CD14-positive monocyte (primary cell): ENCODE measurements at regions not wholly inside any gene's neighbourhood (a gene's known extent, or its start where the extent isn't known, plus 50 kb on each side); places are given as distances from the start of the nearest gene placed in this dataset.
A peak's percentile ranks its signal among the peaks of the same experiment; 100 is the strongest.

Experiments
- DNase-seq, 3 donors: peaks; one replicate each; pipeline ENCODE4 v3.0.0-alpha.2; 2011 to 2022
- H2AFZ ChIP-seq: 2 replicates; pipeline ENCODE4 v1.6.0; 2012; ENCODE audit warnings: mild to moderate bottlenecking, low read depth, low read length, inconsistent platforms; ENCODE audit not compliant: insufficient read depth, poor library complexity, severe bottlenecking
- H3K27ac ChIP-seq, 2 donors: 1 replicate in 1 of 2; 2 replicates in 1 of 2; pipeline ENCODE4 v1.5.1; 2012 to 2013; ENCODE audit warnings: low read length in 2 of 2, control low read depth in 1 of 2, inconsistent platforms in 1 of 2, low read depth in 1 of 2, mild to moderate bottlenecking in 1 of 2
- H3K27me3 ChIP-seq, 2 donors: one replicate each; pipeline versions ENCODE4 v1.6.0 to v1.6.1; 2011 to 2013; ENCODE audit warnings: low read length in 2 of 2; ENCODE audit not compliant: control insufficient read depth in 2 of 2, insufficient read depth in 2 of 2
- H3K36me3 ChIP-seq, 2 donors: replicated peaks in 1 of 2; 1 replicate in 1 of 2; 2 replicates in 1 of 2; pipeline versions ENCODE4 v1.5.1 to v1.6.1; 2012 to 2013; ENCODE audit warnings: low read length in 2 of 2, control low read depth in 1 of 2, inconsistent platforms in 1 of 2, mild to moderate bottlenecking in 1 of 2; ENCODE audit not compliant: insufficient read depth in 2 of 2, control insufficient read depth in 1 of 2
- H3K4me1 ChIP-seq, 2 donors: 1 replicate in 1 of 2; 2 replicates in 1 of 2; pipeline versions ENCODE4 v1.5.1 to v1.6.1; 2012 to 2013; ENCODE audit warnings: low read length in 2 of 2, control low read depth in 1 of 2, inconsistent platforms in 1 of 2, mild to moderate bottlenecking in 1 of 2, moderate library complexity in 1 of 2; ENCODE audit not compliant: insufficient read depth in 2 of 2, control insufficient read depth in 1 of 2
- H3K4me2 ChIP-seq: replicated peaks from 2 replicates; pipeline ENCODE3; 2012; ENCODE audit warnings: low read length, moderate library complexity, mild to moderate bottlenecking; ENCODE audit not compliant: poor library complexity, severe bottlenecking; ENCODE audit errors: extremely low read depth
- H3K4me3 ChIP-seq, 3 experiments: fragments of 200-600 bp in 1 of 3; sonication (generic) in 1 of 3; replicated peaks in 1 of 3; 1 replicate in 2 of 3; 2 replicates in 1 of 3; pipeline ENCODE4 v1.5.1; 2011 to 2013; ENCODE audit warnings: low read length in 3 of 3, mild to moderate bottlenecking in 3 of 3, control low read depth in 2 of 3, low read depth in 2 of 3, inconsistent platforms in 1 of 3, moderate library complexity in 1 of 3
- H3K79me2 ChIP-seq: 2 replicates; pipeline ENCODE4 v1.6.0; 2012; ENCODE audit warnings: mild to moderate bottlenecking, control low read depth, inconsistent platforms, low read length, moderate library complexity; ENCODE audit not compliant: insufficient read depth
- H3K9ac ChIP-seq: 2 replicates; pipeline ENCODE4 v1.6.0; 2017; ENCODE audit warnings: low read length, mild to moderate bottlenecking; ENCODE audit not compliant: insufficient read depth, poor library complexity, severe bottlenecking
- H3K9me3 ChIP-seq, 2 donors: replicated peaks in 1 of 2; 1 replicate in 1 of 2; 2 replicates in 1 of 2; pipeline versions ENCODE4 v1.5.1 to v1.6.1; 2012 to 2013; ENCODE audit warnings: low read length in 2 of 2, control low read depth in 1 of 2; ENCODE audit not compliant: control insufficient read depth in 1 of 2, insufficient read depth in 1 of 2
- H4K20me1 ChIP-seq: 2 replicates; pipeline ENCODE4 v1.6.0; 2012; ENCODE audit warnings: mild to moderate bottlenecking, low read length, control low read depth, moderate library complexity; ENCODE audit not compliant: insufficient read depth
- H3K27ac Mint-ChIP-seq, 7 donors: one replicate each; pipeline ENCODE4 v1.8.0; 2020; ENCODE audit warnings: mild to moderate bottlenecking in 7 of 7, mixed read lengths in 7 of 7, moderate library complexity in 6 of 7, inconsistent platforms in 2 of 7
- H3K27me3 Mint-ChIP-seq, 3 donors: one replicate each; pipeline ENCODE4 v1.8.0; 2021 to 2022; ENCODE audit warnings: low read depth in 3 of 3, mild to moderate bottlenecking in 3 of 3, mixed read lengths in 3 of 3, moderate library complexity in 3 of 3, inconsistent platforms in 1 of 3
- H3K36me3 Mint-ChIP-seq, 2 donors: one replicate each; pipeline ENCODE4 v1.8.0; 2020; ENCODE audit warnings: mixed read lengths in 2 of 2, inconsistent platforms in 1 of 2, mild to moderate bottlenecking in 1 of 2
- H3K4me1 Mint-ChIP-seq: one replicate; pipeline ENCODE4 v1.8.0; 2020; ENCODE audit warnings: mild to moderate bottlenecking, mixed read lengths
- H3K4me3 Mint-ChIP-seq, 2 donors: one replicate each; pipeline ENCODE4 v1.8.0; 2020; ENCODE audit warnings: mild to moderate bottlenecking in 2 of 2, mixed read lengths in 2 of 2, moderate library complexity in 1 of 2
- H3K9me3 Mint-ChIP-seq, 7 donors: one replicate each; pipeline ENCODE4 v1.8.0; 2020 to 2022; ENCODE audit warnings: mixed read lengths in 7 of 7, mild to moderate bottlenecking in 6 of 7, moderate library complexity in 6 of 7, inconsistent platforms in 2 of 7
- CTCF ChIP-seq: fragments of 200-600 bp; IDR thresholded peaks from one replicate; pipeline ENCODE4 v1.8.0; 2022; ENCODE audit warnings: antibody characterized with exemption, mild to moderate bottlenecking
- WGBS: methylation state at CpG from one replicate; pipeline ENCODE4 v1.1.5; 2013; ENCODE audit warnings: missing lambda C conversion rate; ENCODE audit not compliant: insufficient coverage; 5-methylcytosine and 5-hydroxymethylcytosine counted together
- intact Hi-C, 2 donors: fragments of 100-400 bp; cut with micrococcal nuclease; formaldehyde crosslinking; loops; one replicate each; pipeline versions ENCODE4 v1.15.0 to v1.15.1; 2023

- no peak for DNase-seq
- H3K4me1 ChIP-seq: peaks cover 9% of the 10 kb centered on the region in 2 donors
- H3K4me1 Mint-ChIP-seq: peaks cover 8% of the 10 kb centered on the region
- no peak overlapping the region for H2AFZ ChIP-seq
- H3K9ac ChIP-seq: no peak overlapping the region
- no peak overlapping the region for H3K4me3 ChIP-seq
- H3K9me3 Mint-ChIP-seq: peaks cover 0 to 3% (median 0%) of the 10 kb centered on the region in 7 donors
- H3K79me2 ChIP-seq: no peaks in the 10 kb centered on the region
- peaks cover 69 to 88% (median 78%) of the 10 kb centered on the region in 3 donors for H3K27me3 Mint-ChIP-seq
- H3K36me3 Mint-ChIP-seq: no peaks in the 10 kb centered on the region
- H3K36me3 ChIP-seq: no peaks in the 10 kb centered on the region
- H3K4me3 Mint-ChIP-seq: peak overlapping the region in 1 of 2 donors; percentile 70
- no peak overlapping the region for H3K4me2 ChIP-seq
- intact Hi-C loops: no loop called here
- no CpG with 5 or more reads among the region's 2 CpGs for WGBS
- H3K27me3 ChIP-seq: peaks cover 93 to 99% of the 10 kb centered on the region in 2 donors
- H3K27ac ChIP-seq: no peak overlapping the region
- H3K27ac Mint-ChIP-seq: no peak overlapping the region
- peaks cover 0 to 8% of the 10 kb centered on the region in 2 donors for H3K9me3 ChIP-seq
- no peak for TF ChIP-seq CTCF
- H4K20me1 ChIP-seq: no peaks in the 10 kb centered on the region
These were observed 734.4 kb upstream of the ZEB2 start for GRCh38 chr2:145254291-145254690.

DNA sequence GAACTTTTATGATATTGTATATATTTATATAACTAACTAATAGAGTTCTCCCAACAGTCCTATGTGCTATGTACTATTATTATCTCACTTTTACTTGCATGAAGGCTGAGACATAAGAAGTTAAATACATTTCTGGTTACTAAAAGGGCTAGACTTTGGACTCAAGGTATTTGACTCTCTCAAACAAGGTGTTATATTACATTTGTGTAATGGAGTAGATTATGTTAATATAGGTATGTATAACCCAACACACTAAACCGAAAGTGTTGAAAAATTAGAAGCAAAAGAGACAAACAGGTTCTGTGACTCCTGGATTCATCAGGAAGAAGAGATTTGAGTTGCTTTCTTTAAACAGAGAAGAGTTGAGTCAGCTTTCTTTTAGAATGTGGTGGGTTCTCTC is 733.6 kb upstream of the ZEB2 start:
- H3K79me2 ChIP-seq: no peaks in the 10 kb centered on the region
- H3K27me3 ChIP-seq: peaks cover 91 to 98% of the 10 kb centered on the region in 2 donors
- no CpG with 5 or more reads among the region's 1 CpG for WGBS
- peaks cover 61 to 84% (median 70%) of the 10 kb centered on the region in 3 donors for H3K27me3 Mint-ChIP-seq
- no peaks in the 10 kb centered on the region for H3K36me3 Mint-ChIP-seq
- H4K20me1 ChIP-seq: no peaks in the 10 kb centered on the region
- H3K27ac Mint-ChIP-seq: no peak overlapping the region
- H3K9ac ChIP-seq: no peak overlapping the region
- peak overlapping the region in 1 of 2 donors; percentile 70 for H3K4me3 Mint-ChIP-seq
- no peak overlapping the region for H3K4me2 ChIP-seq
- peaks cover 0 to 7% of the 10 kb centered on the region in 2 donors for H3K9me3 ChIP-seq
- H3K9me3 Mint-ChIP-seq: peaks cover 0 to 3% (median 0%) of the 10 kb centered on the region in 7 donors
- H3K4me1 ChIP-seq: peaks cover under 1% of the 10 kb centered on the region in 2 donors
- H3K36me3 ChIP-seq: no peaks in the 10 kb centered on the region
- peaks cover under 1% of the 10 kb centered on the region for H3K4me1 Mint-ChIP-seq
- intact Hi-C loops: no loop called here
- no peak for DNase-seq
- H3K27ac ChIP-seq: no peak overlapping the region
- H3K4me3 ChIP-seq: no peak overlapping the region
- TF ChIP-seq CTCF: no peak
- no peak overlapping the region for H2AFZ ChIP-seq
